Astrocyte (in vitro differentiated cells and primary cell): ENCODE measurements at regions not wholly inside any gene's neighbourhood (a gene's known extent, or its start where the extent isn't known, plus 50 kb on each side); places are given as distances from the start of the nearest gene placed in this dataset.

ENCODE experiments used
- CTCF ChIP-seq: IDR thresholded peaks from 2 replicates; pipeline ENCODE4 v1.5.1; 2011; ENCODE audit warnings: low read depth, mild to moderate bottlenecking, inconsistent platforms, low read length, moderate library complexity; ENCODE audit not compliant: insufficient read depth
- EZH2 ChIP-seq: IDR thresholded peaks from 2 replicates; pipeline ENCODE4 v1.6.1; 2012; ENCODE audit warnings: mild to moderate bottlenecking, low read length, inconsistent platforms; ENCODE audit not compliant: insufficient read depth

GRCh38 chr6:4420160-4420865, 284.9 kb upstream of the ECI2 start:
- TF ChIP-seq CTCF (no peak), EZH2 (no peak)
